ENCODE measurements at regions not wholly inside any gene's neighbourhood (a gene's known extent, or its start where the extent isn't known, plus 50 kb on each side); places are given as distances from the start of the nearest gene placed in this dataset.

- TF ChIP-seq CTCF (IDR thresholded peaks at IDR 0.05) (no peak), EZH2 (IDR thresholded peaks at IDR 0.05) (no peak), EZH2phosphoT487 (IDR thresholded peaks at IDR 0.05) (no peak)
Measured at GRCh38 chr12:88985011-88985410, 367.3 kb downstream of the DUSP6 start.
